ENCODE measurements at regions not wholly inside any gene's neighbourhood (a gene's known extent, or its start where the extent isn't known, plus 50 kb on each side); places are given as distances from the start of the nearest gene placed in this dataset.

DNA sequence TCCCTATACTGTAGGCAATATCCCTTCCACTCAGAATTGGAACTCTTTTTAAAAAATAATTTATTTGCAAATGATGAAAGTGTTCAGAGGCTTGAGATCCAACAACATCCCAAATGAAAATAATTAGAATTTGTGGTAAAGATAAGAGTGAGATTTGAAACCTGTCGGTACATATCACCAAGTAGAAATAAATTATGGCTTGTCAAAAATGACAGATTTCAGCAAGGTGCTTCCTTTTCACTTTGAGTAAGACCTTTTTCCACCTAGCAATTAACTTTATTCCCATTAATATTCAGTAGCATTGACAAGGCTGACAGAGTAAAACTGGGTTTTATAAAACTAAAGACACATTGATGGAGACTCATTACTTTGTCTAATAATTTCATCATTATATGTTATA, 107.7 kb upstream of the PRKD1 start:
- H3K4me1 ChIP-seq (ENCODE audit: control insufficient read depth, insufficient read depth, low read depth, low read length): no peaks in the 10 kb centered on the region
- no peak overlapping the region for H2BK120ac ChIP-seq (ENCODE audit: low read depth, low read length)
- no peak overlapping the region for H2BK5ac ChIP-seq (ENCODE audit: low read depth, low read length, poor library complexity, severe bottlenecking)
- H3K18ac ChIP-seq (ENCODE audit: low read depth in 1 of 2, low read length in 2 of 2): no peak overlapping the region
- H2AK5ac ChIP-seq (ENCODE audit: low read length, severe bottlenecking): no peak overlapping the region
- no peak overlapping the region for H3K27ac ChIP-seq (ENCODE audit: low read length, poor library complexity, severe bottlenecking)
- no peaks in the 10 kb centered on the region for H3K79me1 ChIP-seq (replicated peaks; ENCODE audit: low read length, poor library complexity, severe bottlenecking)
- peaks cover 15% of the 10 kb centered on the region for H3K9me3 ChIP-seq (ENCODE audit: control insufficient read depth, low read length)
- no peak overlapping the region for H2BK12ac ChIP-seq (ENCODE audit: low read length in 2 of 2)
- H3K23ac ChIP-seq (ENCODE audit: low read length in 2 of 2): no peak overlapping the region
- no peak overlapping the region for H3K4me2 ChIP-seq (ENCODE audit: low read length, poor library complexity, severe bottlenecking)
- WGBS: no CpG with 5 or more reads among the region's 1 CpG
- DNase-seq: no peak
- no peak overlapping the region for H3K4me3 ChIP-seq (ENCODE audit: insufficient read depth in 1 of 2, low read depth in 1 of 2, low read length in 2 of 2)
- H3K14ac ChIP-seq (ENCODE audit: low read length in 2 of 2): no peak overlapping the region
- no peak overlapping the region for H3K9ac ChIP-seq (ENCODE audit: low read length)
- no peak overlapping the region for H4K8ac ChIP-seq (ENCODE audit: low read length)
- H2BK15ac ChIP-seq (ENCODE audit: low read depth, poor library complexity, severe bottlenecking): no peak overlapping the region
- no peak overlapping the region for H2AFZ ChIP-seq (ENCODE audit: low read depth, low read length)
- H3K27me3 ChIP-seq (ENCODE audit: control insufficient read depth in 1 of 2, insufficient read depth in 1 of 2, low read length in 2 of 2): no peaks in the 10 kb centered on the region
- no peak overlapping the region for H3K4ac ChIP-seq (ENCODE audit: low read depth in 1 of 2, low read length in 2 of 2)
- H4K91ac ChIP-seq (ENCODE audit: low read length): no peak overlapping the region
- H3K36me3 ChIP-seq (ENCODE audit: control insufficient read depth in 1 of 2, insufficient read depth in 2 of 2, low read depth in 1 of 2, low read length in 2 of 2): no peaks in the 10 kb centered on the region

DNA sequence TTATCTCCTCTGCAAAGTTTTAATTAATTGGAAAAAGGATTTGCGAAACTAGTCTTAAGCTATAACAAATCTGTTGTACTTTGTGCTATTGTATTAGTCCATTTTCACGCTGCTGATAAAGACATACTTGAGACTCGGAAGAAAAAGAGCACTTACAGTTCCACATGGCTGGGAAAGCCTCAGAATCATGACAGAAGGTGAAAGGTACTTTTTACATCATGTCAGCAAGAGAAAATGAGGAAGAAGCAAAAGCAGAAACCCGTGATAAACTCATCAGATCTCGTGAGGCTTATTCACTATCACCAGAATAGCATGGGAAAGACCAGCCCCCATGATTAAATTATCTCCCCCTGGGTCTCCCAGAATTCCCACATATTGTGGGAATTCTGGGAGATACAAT, 118.1 kb upstream of the PRKD1 start:
- Histone ChIP-seq H2AK5ac (ENCODE audit: low read length, severe bottlenecking) (no peak overlapping the region), H3K4me1 (ENCODE audit: control insufficient read depth, insufficient read depth, low read depth, low read length) (no peaks in the 10 kb centered on the region), H3K9ac (ENCODE audit: low read length) (no peak overlapping the region), H4K91ac (ENCODE audit: low read length) (no peak overlapping the region), H2BK120ac (ENCODE audit: low read depth, low read length) (no peak overlapping the region), H3K14ac (ENCODE audit: low read length in 2 of 2) (no peak overlapping the region), H2BK5ac (ENCODE audit: low read depth, low read length, poor library complexity, severe bottlenecking) (no peak overlapping the region), H3K4me3 (ENCODE audit: insufficient read depth in 1 of 2, low read depth in 1 of 2, low read length in 2 of 2) (no peak overlapping the region), H2BK12ac (ENCODE audit: low read length in 2 of 2) (no peak overlapping the region), H3K9me3 (ENCODE audit: control insufficient read depth, low read length) (no peaks in the 10 kb centered on the region), H3K36me3 (ENCODE audit: control insufficient read depth in 1 of 2, insufficient read depth in 2 of 2, low read depth in 1 of 2, low read length in 2 of 2) (no peaks in the 10 kb centered on the region), H3K4ac (ENCODE audit: low read depth in 1 of 2, low read length in 2 of 2) (no peak overlapping the region), H4K8ac (ENCODE audit: low read length) (no peak overlapping the region), H3K18ac (ENCODE audit: low read depth in 1 of 2, low read length in 2 of 2) (no peak overlapping the region), H3K79me1 (replicated peaks; ENCODE audit: low read length, poor library complexity, severe bottlenecking) (no peaks in the 10 kb centered on the region), H2BK15ac (ENCODE audit: low read depth, poor library complexity, severe bottlenecking) (no peak overlapping the region), H3K27me3 (ENCODE audit: control insufficient read depth in 1 of 2, insufficient read depth in 1 of 2, low read length in 2 of 2) (no peaks in the 10 kb centered on the region), H3K23ac (ENCODE audit: low read length in 2 of 2) (no peak overlapping the region), H3K4me2 (ENCODE audit: low read length, poor library complexity, severe bottlenecking) (no peak overlapping the region), H2AFZ (ENCODE audit: low read depth, low read length) (no peak overlapping the region), H3K27ac (ENCODE audit: low read length, poor library complexity, severe bottlenecking) (no peak overlapping the region)
- DNase-seq: no peak
- 72% methylated on average over 4 of the region's 5 CpGs for WGBS

DNA sequence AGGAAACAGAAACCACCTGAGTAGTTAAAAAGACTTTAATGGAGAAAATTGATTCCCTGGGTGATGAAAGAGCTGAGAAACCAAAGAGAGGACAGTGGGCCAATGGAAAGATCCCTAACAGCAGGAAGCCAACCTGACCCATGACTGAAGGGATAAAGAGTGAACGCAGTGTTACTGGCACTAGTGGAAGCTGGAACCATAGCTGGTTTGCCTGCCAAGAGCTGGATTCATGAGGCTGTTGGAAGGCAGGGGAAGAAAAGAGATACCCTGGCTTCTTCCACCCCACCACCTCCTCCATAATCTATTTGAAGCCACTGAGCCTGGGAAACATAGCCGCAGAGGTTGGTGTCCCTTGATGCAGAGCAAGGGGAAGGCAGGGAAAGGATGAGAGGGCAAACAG, 125.5 kb upstream of the PRKD1 start:
- no peak for DNase-seq
- H3K27me3 ChIP-seq (ENCODE audit: control insufficient read depth in 1 of 2, insufficient read depth in 1 of 2, low read length in 2 of 2): no peaks in the 10 kb centered on the region
- no peak overlapping the region for H2BK12ac ChIP-seq (ENCODE audit: low read length in 2 of 2)
- no peak overlapping the region for H3K4me3 ChIP-seq (ENCODE audit: insufficient read depth in 1 of 2, low read depth in 1 of 2, low read length in 2 of 2)
- no peaks in the 10 kb centered on the region for H3K4me1 ChIP-seq (ENCODE audit: control insufficient read depth, insufficient read depth, low read depth, low read length)
- H3K23ac ChIP-seq (ENCODE audit: low read length in 2 of 2): no peak overlapping the region
- H3K9ac ChIP-seq (ENCODE audit: low read length): no peak overlapping the region
- no peak overlapping the region for H2AFZ ChIP-seq (ENCODE audit: low read depth, low read length)
- no peak overlapping the region for H3K27ac ChIP-seq (ENCODE audit: low read length, poor library complexity, severe bottlenecking)
- no peak overlapping the region for H3K4me2 ChIP-seq (ENCODE audit: low read length, poor library complexity, severe bottlenecking)
- H3K18ac ChIP-seq (ENCODE audit: low read depth in 1 of 2, low read length in 2 of 2): no peak overlapping the region
- no peak overlapping the region for H4K91ac ChIP-seq (ENCODE audit: low read length)
- H2BK120ac ChIP-seq (ENCODE audit: low read depth, low read length): no peak overlapping the region
- H3K14ac ChIP-seq (ENCODE audit: low read length in 2 of 2): no peak overlapping the region
- 98% methylated on average over 2 of the region's 2 CpGs for WGBS
- no peak overlapping the region for H3K4ac ChIP-seq (ENCODE audit: low read depth in 1 of 2, low read length in 2 of 2)
- H2BK15ac ChIP-seq (ENCODE audit: low read depth, poor library complexity, severe bottlenecking): no peak overlapping the region
- no peaks in the 10 kb centered on the region for H3K79me1 ChIP-seq (replicated peaks; ENCODE audit: low read length, poor library complexity, severe bottlenecking)
- H3K9me3 ChIP-seq (ENCODE audit: control insufficient read depth, low read length): no peaks in the 10 kb centered on the region
- H2BK5ac ChIP-seq (ENCODE audit: low read depth, low read length, poor library complexity, severe bottlenecking): no peak overlapping the region
- H2AK5ac ChIP-seq (ENCODE audit: low read length, severe bottlenecking): no peak overlapping the region
- H4K8ac ChIP-seq (ENCODE audit: low read length): no peak overlapping the region
- H3K36me3 ChIP-seq (ENCODE audit: control insufficient read depth in 1 of 2, insufficient read depth in 2 of 2, low read depth in 1 of 2, low read length in 2 of 2): no peaks in the 10 kb centered on the region

DNA sequence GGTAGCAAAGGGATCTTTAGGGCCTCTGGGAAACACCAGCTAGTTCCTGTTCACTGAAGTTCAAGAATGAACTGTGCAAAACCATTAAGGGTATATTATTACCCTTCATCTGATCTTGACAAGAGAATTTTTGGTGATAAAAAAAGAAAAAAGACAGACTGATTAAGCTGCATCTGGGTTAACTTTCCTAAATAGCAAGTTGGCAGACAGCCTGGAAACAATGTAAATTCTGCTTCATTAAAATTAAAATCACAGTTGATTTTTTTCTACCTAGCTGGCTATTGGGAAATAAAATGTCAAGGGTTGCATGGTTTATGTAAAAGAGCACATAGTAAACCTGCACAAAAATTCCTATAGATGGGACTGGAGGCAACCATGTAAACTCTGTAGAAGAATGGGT, 126.6 kb upstream of the PRKD1 start:
- no peaks in the 10 kb centered on the region for H3K9me3 ChIP-seq (ENCODE audit: control insufficient read depth, low read length)
- H2BK120ac ChIP-seq (ENCODE audit: low read depth, low read length): no peak overlapping the region
- H2BK12ac ChIP-seq (ENCODE audit: low read length in 2 of 2): no peak overlapping the region
- H3K9ac ChIP-seq (ENCODE audit: low read length): no peak overlapping the region
- no peak overlapping the region for H2AK5ac ChIP-seq (ENCODE audit: low read length, severe bottlenecking)
- no peak overlapping the region for H4K91ac ChIP-seq (ENCODE audit: low read length)
- no peak overlapping the region for H3K4me3 ChIP-seq (ENCODE audit: insufficient read depth in 1 of 2, low read depth in 1 of 2, low read length in 2 of 2)
- no peak overlapping the region for H2AFZ ChIP-seq (ENCODE audit: low read depth, low read length)
- no peak overlapping the region for H3K4ac ChIP-seq (ENCODE audit: low read depth in 1 of 2, low read length in 2 of 2)
- H3K36me3 ChIP-seq (ENCODE audit: control insufficient read depth in 1 of 2, insufficient read depth in 2 of 2, low read depth in 1 of 2, low read length in 2 of 2): no peaks in the 10 kb centered on the region
- H3K27ac ChIP-seq (ENCODE audit: low read length, poor library complexity, severe bottlenecking): no peak overlapping the region
- H3K23ac ChIP-seq (ENCODE audit: low read length in 2 of 2): no peak overlapping the region
- no peak overlapping the region for H3K14ac ChIP-seq (ENCODE audit: low read length in 2 of 2)
- DNase-seq: no peak
- no peak overlapping the region for H3K4me2 ChIP-seq (ENCODE audit: low read length, poor library complexity, severe bottlenecking)
- no peak overlapping the region for H2BK15ac ChIP-seq (ENCODE audit: low read depth, poor library complexity, severe bottlenecking)
- no peaks in the 10 kb centered on the region for H3K4me1 ChIP-seq (ENCODE audit: control insufficient read depth, insufficient read depth, low read depth, low read length)
- no peaks in the 10 kb centered on the region for H3K79me1 ChIP-seq (replicated peaks; ENCODE audit: low read length, poor library complexity, severe bottlenecking)
- H2BK5ac ChIP-seq (ENCODE audit: low read depth, low read length, poor library complexity, severe bottlenecking): no peak overlapping the region
- H3K27me3 ChIP-seq (ENCODE audit: control insufficient read depth in 1 of 2, insufficient read depth in 1 of 2, low read length in 2 of 2): no peaks in the 10 kb centered on the region
- no peak overlapping the region for H3K18ac ChIP-seq (ENCODE audit: low read depth in 1 of 2, low read length in 2 of 2)
- no peak overlapping the region for H4K8ac ChIP-seq (ENCODE audit: low read length)
